ENCODE measurements at regions not wholly inside any gene's neighbourhood (a gene's known extent, or its start where the extent isn't known, plus 50 kb on each side); places are given as distances from the start of the nearest gene placed in this dataset.
"Not testable (repeated sequence)": the region's sequence is repeated elsewhere in the genome, so short reads cannot be mapped to it uniquely, and the experiment has no call there.

GRCh38 chr21:35716876-35717565, 343.3 kb downstream of the SETD4 start:
- Mint-ChIP-seq H3K4me1 (ENCODE audit: low read depth, unreplicated experiment) (no peaks in the 10 kb centered on the region), H3K4me3 (ENCODE audit: unreplicated experiment) (no peak overlapping the region), H3K27ac (ENCODE audit: unreplicated experiment) (no peak overlapping the region), H3K36me3 (ENCODE audit: unreplicated experiment) (peaks cover 2% of the 10 kb centered on the region), H3K9me3 (ENCODE audit: unreplicated experiment) (peaks cover 7% of the 10 kb centered on the region), H3K27me3 (ENCODE audit: unreplicated experiment) (peaks cover 5% of the 10 kb centered on the region)
- DNase-seq = no peak
- TF ChIP-seq, protein P1, sequence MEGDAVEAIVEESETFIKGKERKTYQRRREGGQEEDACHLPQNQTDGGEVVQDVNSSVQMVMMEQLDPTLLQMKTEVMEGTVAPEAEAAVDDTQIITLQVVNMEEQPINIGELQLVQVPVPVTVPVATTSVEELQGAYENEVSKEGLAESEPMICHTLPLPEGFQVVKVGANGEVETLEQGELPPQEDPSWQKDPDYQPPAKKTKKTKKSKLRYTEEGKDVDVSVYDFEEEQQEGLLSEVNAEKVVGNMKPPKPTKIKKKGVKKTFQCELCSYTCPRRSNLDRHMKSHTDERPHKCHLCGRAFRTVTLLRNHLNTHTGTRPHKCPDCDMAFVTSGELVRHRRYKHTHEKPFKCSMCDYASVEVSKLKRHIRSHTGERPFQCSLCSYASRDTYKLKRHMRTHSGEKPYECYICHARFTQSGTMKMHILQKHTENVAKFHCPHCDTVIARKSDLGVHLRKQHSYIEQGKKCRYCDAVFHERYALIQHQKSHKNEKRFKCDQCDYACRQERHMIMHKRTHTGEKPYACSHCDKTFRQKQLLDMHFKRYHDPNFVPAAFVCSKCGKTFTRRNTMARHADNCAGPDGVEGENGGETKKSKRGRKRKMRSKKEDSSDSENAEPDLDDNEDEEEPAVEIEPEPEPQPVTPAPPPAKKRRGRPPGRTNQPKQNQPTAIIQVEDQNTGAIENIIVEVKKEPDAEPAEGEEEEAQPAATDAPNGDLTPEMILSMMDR (IDR thresholded peaks at IDR 0.05; ENCODE audit: partially characterized antibody, unreplicated experiment) = no peak

- H3K36me3 Mint-ChIP-seq (ENCODE audit: unreplicated experiment) = no peaks in the 10 kb centered on the region
- H3K27me3 Mint-ChIP-seq (ENCODE audit: unreplicated experiment) = peaks cover 3% of the 10 kb centered on the region
- TF ChIP-seq, protein P1 (IDR thresholded peaks at IDR 0.05; ENCODE audit: partially characterized antibody, unreplicated experiment) = no peak
- no peak overlapping the region for H3K4me3 Mint-ChIP-seq (ENCODE audit: unreplicated experiment)
- H3K27ac Mint-ChIP-seq (ENCODE audit: unreplicated experiment) = no peak overlapping the region
- peaks cover 8% of the 10 kb centered on the region for H3K9me3 Mint-ChIP-seq (ENCODE audit: unreplicated experiment)
- DNase-seq = no peak
- no peaks in the 10 kb centered on the region for H3K4me1 Mint-ChIP-seq (ENCODE audit: low read depth, unreplicated experiment)
Measured at GRCh38 chr21:35713914-35714313, 346.4 kb downstream of the SETD4 start.

DNA sequence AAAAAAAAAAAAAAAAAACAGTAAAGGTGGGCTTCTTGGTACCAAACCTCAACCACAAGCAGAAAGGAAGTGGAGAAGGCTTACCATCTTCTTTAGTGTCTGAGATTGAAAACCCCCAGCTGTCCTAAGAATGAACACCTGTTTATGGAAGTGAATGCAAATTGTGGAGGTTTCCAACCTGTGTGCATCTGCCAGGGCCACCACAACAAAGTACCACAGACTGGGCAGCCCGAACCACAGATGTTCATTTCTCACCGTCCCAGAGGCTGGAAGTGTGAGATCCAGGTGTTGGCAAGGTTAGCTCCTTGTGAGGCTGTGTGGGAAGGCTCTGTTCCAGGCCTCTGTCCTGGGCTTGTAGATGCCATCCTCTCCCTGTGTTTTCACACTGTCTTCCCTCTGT, 348.7 kb downstream of the SETD4 start:
- H3K4me3 Mint-ChIP-seq (ENCODE audit: unreplicated experiment) = no peak overlapping the region
- DNase-seq = no peak
- H3K27ac Mint-ChIP-seq (ENCODE audit: unreplicated experiment) = no peak overlapping the region
- H3K27me3 Mint-ChIP-seq (ENCODE audit: unreplicated experiment) = peaks cover 2% of the 10 kb centered on the region
- H3K36me3 Mint-ChIP-seq (ENCODE audit: unreplicated experiment) = no peaks in the 10 kb centered on the region
- peaks cover 3% of the 10 kb centered on the region for H3K9me3 Mint-ChIP-seq (ENCODE audit: unreplicated experiment)
- TF ChIP-seq, protein P1 (IDR thresholded peaks at IDR 0.05; ENCODE audit: partially characterized antibody, unreplicated experiment) = no peak
- no peaks in the 10 kb centered on the region for H3K4me1 Mint-ChIP-seq (ENCODE audit: low read depth, unreplicated experiment)

GRCh38 chr21:35711213-35711612, 349.1 kb downstream of the SETD4 start:
- Mint-ChIP-seq H3K4me1 (ENCODE audit: low read depth, unreplicated experiment) (no peaks in the 10 kb centered on the region), H3K27me3 (ENCODE audit: unreplicated experiment) (peaks cover 2% of the 10 kb centered on the region)

DNA sequence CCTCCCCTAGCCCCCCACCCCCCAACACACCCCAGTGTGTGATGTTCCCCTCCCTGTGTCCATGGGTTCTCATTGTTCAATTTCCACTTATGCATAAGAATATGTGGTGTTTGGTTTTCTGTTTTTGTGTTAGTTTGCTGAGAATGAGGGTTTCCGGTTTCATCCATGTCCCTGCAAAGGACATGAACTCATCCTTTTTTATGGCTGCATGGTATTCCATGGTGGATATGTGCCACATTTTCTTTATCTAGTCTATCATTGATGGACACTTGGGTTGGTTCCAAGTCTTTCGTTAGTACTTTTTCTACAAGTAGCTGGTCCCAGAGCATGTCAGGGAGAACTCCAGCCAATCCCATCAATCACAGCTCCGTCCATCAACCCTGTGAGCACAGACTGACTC, 350.3 kb downstream of the SETD4 start:
- H3K9me3 Mint-ChIP-seq (ENCODE audit: unreplicated experiment); H3K36me3 Mint-ChIP-seq (ENCODE audit: unreplicated experiment); H3K27ac Mint-ChIP-seq (ENCODE audit: unreplicated experiment); H3K4me1 Mint-ChIP-seq (ENCODE audit: low read depth, unreplicated experiment); DNase-seq; H3K27me3 Mint-ChIP-seq (ENCODE audit: unreplicated experiment); H3K4me3 Mint-ChIP-seq (ENCODE audit: unreplicated experiment): not testable (repeated sequence)

More at GRCh38 chr21:35711213-35711612, 349.1 kb downstream of the SETD4 start:
- H3K9me3 Mint-ChIP-seq (ENCODE audit: unreplicated experiment) = peaks cover 3% of the 10 kb centered on the region
- no peaks in the 10 kb centered on the region for H3K36me3 Mint-ChIP-seq (ENCODE audit: unreplicated experiment)
- H3K4me3 Mint-ChIP-seq (ENCODE audit: unreplicated experiment) = no peak overlapping the region
- no peak overlapping the region for H3K27ac Mint-ChIP-seq (ENCODE audit: unreplicated experiment)
- TF ChIP-seq, protein P1 (IDR thresholded peaks at IDR 0.05; ENCODE audit: partially characterized antibody, unreplicated experiment) = no peak
- DNase-seq = no peak
